PC-9 (cell line): ENCODE measurements at regions not wholly inside any gene's neighbourhood (a gene's known extent, or its start where the extent isn't known, plus 50 kb on each side); places are given as distances from the start of the nearest gene placed in this dataset.

Source experiments
- BruUV-seq: library from RNA; stranded (reverse); fragments of 400-500 nt; replicated peaks from 2 replicates; lab custom pipeline; 2021; lab: Mats Ljungman, UMichigan
- CTCF ChIA-PET: fragments of 300-600 bp; sonication (Branson Sonifier 250); formaldehyde crosslinking; loops from one replicate; lab custom pipeline; 2022; ENCODE audit warnings: antibody characterized with exemption; lab: Charles Lee
- POLR2A ChIA-PET: fragments of 300-600 bp; sonication (Branson Sonifier 250); formaldehyde crosslinking; loops from one replicate; lab custom pipeline; 2022; ENCODE audit warnings: antibody characterized with exemption; ENCODE audit not compliant: unreplicated experiment; lab: Charles Lee
- DNase-seq, 2 experiments: peaks; one replicate each; pipeline versions ENCODE4 v3.0.0 to v3.0.0-alpha.2; 2015 to 2022; ENCODE audit warnings: mixed read lengths in 1 of 2
- H2AFZ ChIP-seq: fragments of 200-600 bp; sonication (generic); 2 replicates; pipeline ENCODE4 v1.8.1; 2017; ENCODE audit warnings: antibody characterized with exemption
- H3F3A ChIP-seq: fragments of 200-600 bp; sonication (generic); 2 replicates; pipeline ENCODE4 v1.8.1; 2017; ENCODE audit warnings: antibody characterized with exemption, mild to moderate bottlenecking, low read depth; ENCODE audit not compliant: insufficient read depth
- H3K27ac ChIP-seq: fragments of 200-600 bp; sonication (generic); 2 replicates; pipeline ENCODE4 v1.6.1; 2016; ENCODE audit warnings: mixed run types
- H3K27me3 ChIP-seq: fragments of 200-600 bp; sonication (generic); 2 replicates; pipeline ENCODE4 v1.6.1; 2016; ENCODE audit warnings: low read depth, mixed run types; ENCODE audit not compliant: insufficient read depth
- H3K36me3 ChIP-seq: fragments of 200-600 bp; sonication (generic); 2 replicates; pipeline ENCODE4 v1.6.1; 2016; ENCODE audit warnings: low read depth, mixed run types
- H3K4me1 ChIP-seq: fragments of 200-600 bp; sonication (generic); replicated peaks from 2 replicates; pipeline ENCODE4 v1.6.1; 2016; ENCODE audit warnings: mixed run types; ENCODE audit not compliant: insufficient read depth
- H3K4me2 ChIP-seq: fragments of 200-600 bp; sonication (generic); 2 replicates; pipeline ENCODE4 v1.6.1; 2017; ENCODE audit warnings: mixed run types
- H3K4me3 ChIP-seq: fragments of 200-600 bp; sonication (generic); 2 replicates; pipeline ENCODE4 v1.6.1; 2016; ENCODE audit warnings: mixed run types
- H3K79me2 ChIP-seq: fragments of 200-600 bp; sonication (generic); 2 replicates; pipeline ENCODE4 v1.6.1; 2017; ENCODE audit warnings: low read depth, mixed run types
- H3K9me2 ChIP-seq: fragments of 200-600 bp; sonication (generic); 2 replicates; pipeline ENCODE4 v1.8.1; 2017; ENCODE audit warnings: mild to moderate bottlenecking; ENCODE audit not compliant: insufficient read depth
- H3K9me3 ChIP-seq: fragments of 200-600 bp; sonication (generic); 2 replicates; pipeline ENCODE4 v1.8.1; 2016; ENCODE audit warnings: low read depth; ENCODE audit not compliant: insufficient read depth
- H4K20me1 ChIP-seq: fragments of 200-600 bp; sonication (generic); 2 replicates; pipeline ENCODE4 v1.8.1; 2017; ENCODE audit not compliant: insufficient read depth
- EZH2 ChIP-seq: fragments of 200-600 bp; sonication (generic); IDR thresholded peaks from 2 replicates; pipeline ENCODE4 v1.8.0; 2017; ENCODE audit warnings: antibody characterized with exemption, low read depth
- intact Hi-C: fragments of 100-400 bp; cut with micrococcal nuclease; formaldehyde crosslinking; loops from one replicate; pipeline ENCODE4 v1.10.0; 2022; ENCODE audit not compliant: unreplicated experiment
- TF ChIP-seq, protein P1 (sequence below): fragments of 200-600 bp; sonication (generic); conservative IDR thresholded peaks from 2 replicates; pipeline ENCODE4 v1.6.1; 2017; ENCODE audit warnings: mixed run types, antibody characterized with exemption, mild to moderate bottlenecking, moderate library complexity

DNA sequence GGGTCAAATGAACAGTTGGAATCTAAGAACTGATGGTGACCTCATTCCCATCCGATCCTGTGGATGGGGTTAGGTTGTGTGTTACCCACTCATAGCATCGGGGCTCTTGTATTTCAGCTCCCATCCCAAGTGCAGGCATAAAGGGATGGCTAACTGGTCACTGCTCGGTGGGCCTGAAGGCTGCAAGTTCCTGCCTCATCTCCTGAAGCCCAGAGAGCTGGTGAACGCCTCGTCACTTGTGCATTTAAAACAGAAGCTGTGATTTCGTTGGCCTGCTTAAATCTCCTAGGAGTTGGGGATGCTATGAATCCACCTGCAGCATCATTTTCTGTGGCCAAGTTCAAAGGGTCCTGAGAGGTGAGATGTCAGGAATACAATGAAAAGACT is 477.0 kb downstream of the TBC1D22A start:
- TF ChIP-seq EZH2 = no peak
- TF ChIP-seq, protein P1, sequence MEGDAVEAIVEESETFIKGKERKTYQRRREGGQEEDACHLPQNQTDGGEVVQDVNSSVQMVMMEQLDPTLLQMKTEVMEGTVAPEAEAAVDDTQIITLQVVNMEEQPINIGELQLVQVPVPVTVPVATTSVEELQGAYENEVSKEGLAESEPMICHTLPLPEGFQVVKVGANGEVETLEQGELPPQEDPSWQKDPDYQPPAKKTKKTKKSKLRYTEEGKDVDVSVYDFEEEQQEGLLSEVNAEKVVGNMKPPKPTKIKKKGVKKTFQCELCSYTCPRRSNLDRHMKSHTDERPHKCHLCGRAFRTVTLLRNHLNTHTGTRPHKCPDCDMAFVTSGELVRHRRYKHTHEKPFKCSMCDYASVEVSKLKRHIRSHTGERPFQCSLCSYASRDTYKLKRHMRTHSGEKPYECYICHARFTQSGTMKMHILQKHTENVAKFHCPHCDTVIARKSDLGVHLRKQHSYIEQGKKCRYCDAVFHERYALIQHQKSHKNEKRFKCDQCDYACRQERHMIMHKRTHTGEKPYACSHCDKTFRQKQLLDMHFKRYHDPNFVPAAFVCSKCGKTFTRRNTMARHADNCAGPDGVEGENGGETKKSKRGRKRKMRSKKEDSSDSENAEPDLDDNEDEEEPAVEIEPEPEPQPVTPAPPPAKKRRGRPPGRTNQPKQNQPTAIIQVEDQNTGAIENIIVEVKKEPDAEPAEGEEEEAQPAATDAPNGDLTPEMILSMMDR = no peak
- no peak overlapping the region for H2AFZ ChIP-seq
- ChIA-PET CTCF (no interaction called here), POLR2A (no interaction called here)
- no TSS peak for BruUV-seq
- H3K4me1 ChIP-seq = no peaks in the 10 kb centered on the region
- intact Hi-C loops = no loop called here
- no peaks in the 10 kb centered on the region for H3K79me2 ChIP-seq
- no peaks in the 10 kb centered on the region for H4K20me1 ChIP-seq
- H3K9me2 ChIP-seq = no peaks in the 10 kb centered on the region
- peaks cover 7% of the 10 kb centered on the region; the same call in 1 of the 2 replicates for H3K9me3 ChIP-seq
- H3F3A ChIP-seq = no peaks in the 10 kb centered on the region
- no peak overlapping the region for H3K4me2 ChIP-seq
- no peak for DNase-seq
- no peak overlapping the region for H3K27ac ChIP-seq
- no peak overlapping the region for H3K4me3 ChIP-seq
- peaks cover 56% of the 10 kb centered on the region for H3K27me3 ChIP-seq
- H3K36me3 ChIP-seq = no peaks in the 10 kb centered on the region

DNA sequence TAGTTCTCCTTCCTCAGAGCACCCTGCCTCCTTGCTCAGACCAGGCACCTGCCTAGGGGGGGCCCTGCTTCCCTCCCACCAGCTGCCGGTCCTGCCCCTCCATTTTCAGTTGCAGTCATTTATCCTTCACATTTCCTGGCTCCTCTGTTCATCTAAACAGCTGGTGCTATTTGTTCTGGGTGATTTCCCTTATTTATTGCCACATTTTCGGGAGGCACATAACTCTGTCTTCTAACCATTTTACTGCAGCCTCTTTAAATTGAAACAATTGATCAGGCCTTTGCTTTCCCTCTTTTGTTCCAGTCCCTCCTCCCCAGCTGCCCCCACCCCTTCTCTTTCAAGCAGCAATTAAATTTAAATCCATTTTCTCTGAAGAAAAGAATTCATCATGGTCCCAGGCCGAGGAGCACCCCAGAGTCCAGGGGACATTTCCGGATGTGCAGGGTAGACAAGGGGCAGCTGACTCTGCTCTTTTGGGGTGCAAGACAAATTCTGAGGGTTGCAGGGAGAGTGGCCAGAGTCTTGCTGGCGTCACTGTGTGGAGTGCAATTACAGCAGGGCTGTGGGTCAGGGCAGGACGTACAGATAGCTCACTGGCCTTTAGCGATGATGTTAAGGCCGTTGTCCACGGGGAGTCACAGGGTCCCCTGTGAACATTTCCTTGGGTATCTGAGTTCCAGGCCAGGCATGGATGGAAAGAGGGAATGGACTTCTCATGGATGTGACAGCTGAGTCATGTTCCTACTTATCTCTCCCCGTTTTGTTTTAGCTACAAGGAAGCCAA is 476.4 kb downstream of the TBC1D22A start:
- Histone ChIP-seq H2AFZ (no peak overlapping the region), H3K4me3 (no peak overlapping the region), H4K20me1 (no peaks in the 10 kb centered on the region), H3F3A (no peaks in the 10 kb centered on the region), H3K79me2 (no peaks in the 10 kb centered on the region), H3K27me3 (peaks cover 60% of the 10 kb centered on the region), H3K4me2 (no peak overlapping the region), H3K4me1 (no peaks in the 10 kb centered on the region), H3K9me2 (no peaks in the 10 kb centered on the region), H3K36me3 (no peaks in the 10 kb centered on the region), H3K27ac (no peak overlapping the region), H3K9me3 (peaks cover 7% of the 10 kb centered on the region; the same call in 1 of the 2 replicates)
- POLR2A ChIA-PET = no interaction called here
- no TSS peak for BruUV-seq
- CTCF ChIA-PET = no interaction called here
- DNase-seq = peak in 1 of 2 experiments; percentile 12
- intact Hi-C loops = no loop called here
- TF ChIP-seq, protein P1 = no peak
- no peak for TF ChIP-seq EZH2

DNA sequence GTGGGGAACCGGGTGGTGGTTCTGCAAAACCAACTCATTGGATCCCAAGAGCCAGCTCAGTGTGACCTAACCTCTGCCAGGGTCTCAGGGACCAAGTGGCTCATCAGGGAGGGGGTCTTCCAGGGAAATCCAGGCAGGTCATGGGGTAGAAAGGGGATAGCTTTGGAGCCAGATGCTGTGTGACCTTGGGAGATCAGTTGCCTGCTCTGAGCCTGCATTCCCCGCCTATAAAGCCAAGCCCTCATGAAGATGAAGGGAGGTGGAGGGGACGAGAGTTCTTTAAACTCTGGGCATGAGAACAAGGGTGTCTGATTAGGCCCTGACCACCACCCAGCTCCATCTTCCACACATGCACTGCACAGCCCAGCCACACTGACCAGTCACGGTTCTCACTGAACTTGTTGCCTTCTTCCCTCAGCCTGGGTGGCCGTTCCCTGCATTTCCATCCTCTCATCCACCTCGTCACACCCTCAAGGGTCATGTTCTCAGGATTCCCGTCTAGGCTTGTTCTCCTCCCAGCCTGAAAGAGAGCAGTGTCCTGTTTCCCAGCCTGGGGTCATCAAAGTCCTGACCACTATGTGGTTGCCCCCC is 475.5 kb downstream of the TBC1D22A start:
- intact Hi-C loops = no loop called here
- no peak overlapping the region for H3K4me3 ChIP-seq
- H3K36me3 ChIP-seq = no peaks in the 10 kb centered on the region
- DNase-seq = peak in 1 of 2 experiments; percentile 15
- no TSS peak for BruUV-seq
- H3K4me2 ChIP-seq = no peak overlapping the region
- peaks cover 66% of the 10 kb centered on the region for H3K27me3 ChIP-seq
- POLR2A ChIA-PET = no interaction called here
- TF ChIP-seq EZH2 = no peak
- TF ChIP-seq, protein P1 = no peak
- no peaks in the 10 kb centered on the region for H4K20me1 ChIP-seq
- no peaks in the 10 kb centered on the region for H3K79me2 ChIP-seq
- no peaks in the 10 kb centered on the region for H3K9me2 ChIP-seq
- H3K4me1 ChIP-seq = no peaks in the 10 kb centered on the region
- no peaks in the 10 kb centered on the region for H3F3A ChIP-seq
- H3K9me3 ChIP-seq = peaks cover 5% of the 10 kb centered on the region; the same call in 1 of the 2 replicates
- no peak overlapping the region for H3K27ac ChIP-seq
- CTCF ChIA-PET = no interaction called here
- H2AFZ ChIP-seq = no peak overlapping the region
